Effector memory CD4-positive, alpha-beta T cell (primary cell): ENCODE measurements at regions not wholly inside any gene's neighbourhood (a gene's known extent, or its start where the extent isn't known, plus 50 kb on each side); places are given as distances from the start of the nearest gene placed in this dataset.

Source experiments
- DNase-seq, 3 donors: peaks; one replicate each; pipeline ENCODE4 v3.0.0-alpha.2; 2020
- H3K27ac ChIP-seq: 2 replicates; pipeline ENCODE4 v1.7.0; 2013; ENCODE audit warnings: mild to moderate bottlenecking, low read length, moderate library complexity; ENCODE audit not compliant: insufficient read depth, poor library complexity, severe bottlenecking
- H3K27me3 ChIP-seq: replicated peaks from 2 replicates; pipeline ENCODE4 v1.7.0; 2013; ENCODE audit warnings: mild to moderate bottlenecking, low read length; ENCODE audit not compliant: insufficient read depth, control insufficient read depth, poor library complexity, severe bottlenecking
- H3K36me3 ChIP-seq: 2 replicates; pipeline ENCODE4 v1.7.0; 2013; ENCODE audit warnings: mild to moderate bottlenecking, low read length, moderate library complexity; ENCODE audit not compliant: control insufficient read depth, insufficient read depth
- H3K4me1 ChIP-seq: 2 replicates; pipeline ENCODE4 v1.7.0; 2013; ENCODE audit warnings: low read length, mild to moderate bottlenecking; ENCODE audit not compliant: control insufficient read depth, insufficient read depth, poor library complexity, severe bottlenecking
- H3K4me3 ChIP-seq: 2 replicates; pipeline ENCODE4 v1.7.0; 2013; ENCODE audit warnings: low read length, low read depth, mild to moderate bottlenecking; ENCODE audit not compliant: insufficient read depth, poor library complexity, severe bottlenecking
- H3K9me3 ChIP-seq: 2 replicates; pipeline ENCODE4 v1.7.0; 2013; ENCODE audit warnings: mild to moderate bottlenecking, low read length, moderate library complexity; ENCODE audit not compliant: control insufficient read depth

DNA sequence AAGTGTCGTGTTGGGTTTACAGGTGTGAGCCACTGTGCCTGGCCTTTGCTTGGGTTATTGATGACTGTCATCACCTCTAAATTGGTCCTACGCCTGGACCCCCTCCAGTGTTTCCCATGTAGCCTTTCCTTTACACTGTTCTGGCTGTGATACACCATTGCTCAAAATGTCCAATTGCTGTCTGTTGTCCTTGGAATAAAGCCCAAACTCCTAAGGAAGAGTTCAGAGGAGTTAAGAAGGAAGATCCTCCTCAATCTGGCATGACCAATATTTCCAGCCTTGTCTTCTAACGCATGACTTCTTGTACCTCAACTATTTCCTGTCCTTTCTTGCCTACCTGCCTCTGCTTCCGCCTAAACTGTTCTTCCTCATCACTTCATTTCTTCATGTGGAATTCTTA is 113.1 kb downstream of the POLR2M start:
- no peak for DNase-seq
- H3K9me3 ChIP-seq, result no peaks in the 10 kb centered on the region
- no peak overlapping the region for H3K4me3 ChIP-seq
- no peaks in the 10 kb centered on the region for H3K4me1 ChIP-seq
- no peak overlapping the region for H3K27ac ChIP-seq
- no peaks in the 10 kb centered on the region for H3K36me3 ChIP-seq
- no peaks in the 10 kb centered on the region for H3K27me3 ChIP-seq

DNA sequence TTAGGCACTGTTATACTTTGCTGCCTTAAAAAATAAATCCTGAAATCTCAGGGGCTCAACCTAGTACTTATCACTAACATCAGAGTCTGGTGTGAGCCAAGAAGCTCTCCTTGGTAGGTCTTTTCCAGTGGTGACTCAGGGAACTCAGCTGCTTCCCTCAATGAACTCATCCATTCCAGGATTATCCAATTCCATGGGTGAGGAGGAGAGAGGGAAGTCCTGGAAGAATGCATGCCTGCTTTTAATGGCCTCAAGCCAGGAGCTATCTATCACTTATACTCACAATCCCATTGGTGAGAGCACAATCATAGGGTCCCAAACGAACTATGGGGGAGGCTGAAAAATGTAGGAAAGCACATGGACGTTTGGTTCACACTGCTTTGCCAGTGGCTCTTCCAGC is 113.6 kb downstream of the POLR2M start:
- Histone ChIP-seq H3K4me3 (no peak overlapping the region), H3K4me1 (no peaks in the 10 kb centered on the region), H3K27me3 (no peaks in the 10 kb centered on the region), H3K27ac (no peak overlapping the region), H3K9me3 (no peaks in the 10 kb centered on the region), H3K36me3 (no peaks in the 10 kb centered on the region)
- DNase-seq, result no peak

DNA sequence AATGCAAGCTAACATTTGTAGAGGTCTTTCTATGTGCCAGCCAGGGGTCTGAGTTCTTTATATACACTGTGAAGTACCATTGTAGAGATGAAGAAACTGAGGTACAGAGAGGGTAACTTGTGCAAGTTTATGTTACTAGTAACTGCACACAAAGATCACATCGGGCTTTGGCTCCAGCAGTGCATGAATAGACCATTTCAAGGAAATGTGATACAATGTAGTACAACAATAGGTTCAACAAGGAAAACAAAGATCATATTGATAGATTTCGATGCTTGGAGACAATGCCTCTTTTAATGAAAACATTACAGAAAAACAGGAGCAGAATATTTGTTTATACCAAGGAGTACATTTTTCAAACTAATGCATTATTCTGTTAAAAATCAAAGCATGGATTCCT is 115.3 kb downstream of the POLR2M start:
- Histone ChIP-seq H3K4me3 (no peak overlapping the region), H3K27ac (no peak overlapping the region), H3K27me3 (no peaks in the 10 kb centered on the region), H3K36me3 (no peaks in the 10 kb centered on the region), H3K4me1 (no peaks in the 10 kb centered on the region), H3K9me3 (no peaks in the 10 kb centered on the region)
- DNase-seq, result no peak

DNA sequence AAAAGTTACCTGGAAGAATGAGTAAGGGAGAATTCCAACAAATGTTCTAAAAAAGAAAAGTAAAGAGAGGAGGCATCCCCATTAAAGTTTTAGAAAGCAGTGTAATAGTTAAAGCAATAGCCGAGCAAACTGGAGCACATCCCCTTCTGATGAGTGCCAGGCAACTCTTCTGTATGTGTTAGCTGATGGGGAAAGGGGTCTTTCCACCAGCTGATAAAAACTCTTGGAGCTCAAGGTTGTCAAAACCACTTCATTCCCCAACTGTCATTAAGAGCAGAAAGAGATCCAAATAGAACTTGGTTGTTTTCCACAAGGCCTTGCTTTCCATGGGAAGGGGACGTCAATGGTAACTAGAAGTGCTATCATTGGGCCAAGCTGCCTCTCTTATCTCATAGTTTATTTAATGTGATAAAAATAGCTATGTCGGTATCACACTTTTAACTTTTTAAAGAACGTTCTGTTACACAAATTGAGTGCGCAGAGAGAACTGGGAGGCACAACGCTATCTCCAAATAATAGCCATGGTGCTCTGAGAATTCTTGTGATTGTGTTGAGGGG is 116.9 kb downstream of the POLR2M start:
- Histone ChIP-seq H3K9me3 (no peaks in the 10 kb centered on the region), H3K4me3 (no peak overlapping the region), H3K27me3 (no peaks in the 10 kb centered on the region), H3K4me1 (no peaks in the 10 kb centered on the region), H3K36me3 (no peaks in the 10 kb centered on the region), H3K27ac (no peak overlapping the region)
- no peak for DNase-seq

DNA sequence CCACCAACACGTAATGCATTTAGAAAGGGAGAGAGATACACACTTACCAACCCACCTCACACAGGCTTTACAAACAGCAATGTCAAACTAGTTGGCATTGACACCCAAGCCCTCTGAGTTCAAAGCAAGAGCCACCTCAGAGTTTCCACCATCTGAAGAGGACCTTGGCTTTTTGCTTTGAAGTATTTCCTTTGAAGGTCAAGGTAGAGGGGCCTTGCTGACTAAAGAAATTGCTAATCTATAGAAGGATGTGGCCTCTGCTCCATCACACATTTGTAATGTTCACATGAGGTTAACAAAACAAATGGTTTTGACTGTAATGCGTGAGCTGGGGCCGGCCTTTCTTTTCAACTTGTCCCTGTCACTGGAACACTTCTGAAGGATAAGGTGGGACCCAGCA is 117.7 kb downstream of the POLR2M start:
- no peak for DNase-seq
- Histone ChIP-seq H3K36me3 (no peaks in the 10 kb centered on the region), H3K4me1 (no peaks in the 10 kb centered on the region), H3K27ac (no peak overlapping the region), H3K4me3 (no peak overlapping the region), H3K9me3 (no peaks in the 10 kb centered on the region), H3K27me3 (peaks cover under 1% of the 10 kb centered on the region)

DNA sequence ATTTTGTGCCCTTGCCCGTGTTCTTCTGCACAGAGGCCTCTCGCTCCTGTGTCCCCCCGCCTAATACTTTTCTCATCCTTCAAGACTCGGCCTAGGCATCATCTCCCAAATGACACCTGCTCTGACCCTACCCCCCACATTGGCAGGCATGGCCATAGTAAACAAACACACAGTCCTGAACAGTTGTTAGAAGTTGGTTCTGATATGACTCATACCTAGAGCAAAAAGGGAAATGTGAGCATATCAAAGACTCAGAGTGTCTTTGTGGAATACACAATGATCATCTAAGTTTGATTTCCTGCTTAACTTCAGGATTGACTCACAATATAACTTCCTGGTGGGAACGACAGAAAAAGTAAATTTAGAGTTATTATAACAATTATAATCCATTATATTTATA is 120.5 kb downstream of the POLR2M start:
- Histone ChIP-seq H3K4me1 (no peaks in the 10 kb centered on the region), H3K9me3 (no peaks in the 10 kb centered on the region)
- no peak for DNase-seq

DNA sequence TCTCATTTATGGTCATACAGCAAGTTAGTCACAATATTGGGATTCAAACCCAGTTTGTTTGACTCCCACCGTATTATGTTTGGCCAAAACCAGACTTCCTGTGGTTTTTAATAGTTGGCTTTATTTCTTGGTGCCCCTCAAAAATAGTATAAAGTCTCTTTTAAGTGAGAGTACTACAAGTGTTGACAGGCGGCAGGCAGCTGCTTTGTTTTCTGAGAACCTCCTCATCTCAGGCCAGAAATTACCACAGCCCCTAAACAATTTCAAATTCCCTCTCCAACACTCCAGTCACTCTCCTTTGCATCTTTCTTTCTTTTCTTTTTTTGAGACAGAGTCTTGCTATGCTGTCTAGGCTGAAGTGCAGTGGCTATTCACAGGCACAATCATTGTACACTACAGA is 121.5 kb downstream of the POLR2M start:
- no peaks in the 10 kb centered on the region for H3K4me1 ChIP-seq
- H3K27me3 ChIP-seq, result peaks cover 6% of the 10 kb centered on the region
- H3K27ac ChIP-seq, result no peak overlapping the region
- DNase-seq, result no peak
- no peaks in the 10 kb centered on the region for H3K36me3 ChIP-seq
- no peak overlapping the region for H3K4me3 ChIP-seq
- no peaks in the 10 kb centered on the region for H3K9me3 ChIP-seq

More for the DNA sequence above, 120.5 kb downstream of the POLR2M start:
- no peaks in the 10 kb centered on the region for H3K36me3 ChIP-seq
- H3K27me3 ChIP-seq, result peaks cover 6% of the 10 kb centered on the region
- no peak overlapping the region for H3K27ac ChIP-seq
- no peak overlapping the region for H3K4me3 ChIP-seq

DNA sequence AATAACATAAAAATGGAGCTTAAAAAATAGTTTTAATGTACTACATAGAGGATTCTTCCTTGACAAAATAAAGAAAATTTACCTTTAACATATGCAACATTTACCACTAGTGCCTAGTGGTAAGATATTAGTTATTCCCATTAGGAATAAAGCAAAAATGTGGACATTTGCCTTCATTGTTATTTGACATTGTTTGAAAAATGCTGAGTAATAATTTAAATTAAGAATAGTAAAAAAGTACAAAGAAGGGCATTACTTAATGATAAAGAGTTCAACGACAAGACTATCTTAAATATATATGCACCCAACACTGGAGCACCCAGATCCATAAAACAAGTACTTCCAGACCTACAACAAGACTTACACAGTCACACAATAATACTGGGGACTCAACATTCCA is 125.7 kb downstream of the POLR2M start:
- no peak overlapping the region for H3K27ac ChIP-seq
- no peaks in the 10 kb centered on the region for H3K9me3 ChIP-seq
- no peak for DNase-seq
- H3K36me3 ChIP-seq, result no peaks in the 10 kb centered on the region
- H3K4me3 ChIP-seq, result no peak overlapping the region
- no peaks in the 10 kb centered on the region for H3K4me1 ChIP-seq
- peaks cover 6% of the 10 kb centered on the region for H3K27me3 ChIP-seq

DNA sequence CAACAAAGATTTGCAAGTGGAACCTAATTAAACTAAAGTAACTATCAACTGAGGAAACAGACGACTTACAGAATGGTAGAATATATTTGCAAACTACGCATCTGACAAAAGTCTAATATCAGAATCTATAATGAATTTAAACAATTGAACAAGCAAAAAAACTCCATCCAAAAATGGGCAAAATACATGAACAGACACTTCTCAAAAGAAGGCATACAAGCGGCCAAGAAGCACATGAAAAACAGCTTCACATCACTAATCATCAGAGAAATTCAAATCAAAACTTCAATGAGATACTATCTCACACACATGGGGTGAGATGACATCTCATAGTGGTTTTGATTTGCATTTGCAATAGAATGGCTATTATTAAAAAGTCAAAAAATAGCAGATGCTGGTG is 128.6 kb downstream of the POLR2M start:
- Histone ChIP-seq H3K36me3 (no peaks in the 10 kb centered on the region), H3K27ac (no peak overlapping the region), H3K4me1 (no peaks in the 10 kb centered on the region), H3K27me3 (no peaks in the 10 kb centered on the region), H3K4me3 (no peak overlapping the region), H3K9me3 (no peaks in the 10 kb centered on the region)
- DNase-seq, result no peak

DNA sequence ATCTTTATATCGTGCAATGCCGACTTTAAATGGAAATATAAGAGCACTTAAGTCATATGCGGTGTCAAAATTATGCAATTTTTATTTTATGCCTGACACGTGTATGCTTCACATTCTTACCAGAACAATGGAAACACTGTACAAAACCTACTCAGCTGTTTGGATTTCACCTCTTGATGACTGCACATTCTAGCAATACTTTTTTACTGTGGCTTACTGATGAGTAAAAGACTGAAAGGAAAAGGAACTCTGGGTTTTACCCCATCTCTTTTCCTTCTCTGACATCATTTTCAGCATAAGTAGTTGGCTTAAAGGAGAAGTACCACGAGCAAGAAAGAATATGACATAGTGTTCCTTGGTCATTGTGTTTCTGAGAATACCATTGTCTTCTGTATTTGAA is 142.8 kb downstream of the POLR2M start:
- Histone ChIP-seq H3K27me3 (no peaks in the 10 kb centered on the region), H3K4me1 (no peaks in the 10 kb centered on the region), H3K27ac (no peak overlapping the region), H3K9me3 (no peaks in the 10 kb centered on the region), H3K36me3 (no peaks in the 10 kb centered on the region), H3K4me3 (no peak overlapping the region)
- DNase-seq, result no peak

DNA sequence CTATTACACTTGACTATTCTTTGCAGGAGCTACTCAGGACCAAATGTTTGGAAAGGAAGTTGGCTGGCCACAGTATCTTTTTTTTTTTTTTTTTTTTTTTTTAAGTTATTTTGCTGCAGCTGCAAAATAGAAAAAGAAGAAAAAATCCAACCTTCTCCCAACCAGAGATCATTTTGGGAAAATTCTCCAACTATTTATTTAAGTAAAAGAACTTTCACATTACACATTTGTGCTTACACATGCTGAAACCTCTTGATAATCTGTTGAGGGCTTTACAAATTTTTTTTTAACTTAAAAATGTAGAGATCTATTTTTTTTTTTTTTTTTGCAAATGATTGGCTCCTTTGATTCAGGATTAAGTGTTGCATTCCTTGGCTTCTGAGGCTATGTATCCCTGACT is 148.0 kb downstream of the POLR2M start:
- DNase-seq, result no peak
- no peak overlapping the region for H3K27ac ChIP-seq
- no peak overlapping the region for H3K4me3 ChIP-seq

More for the DNA sequence above, 148.0 kb downstream of the POLR2M start:
- Histone ChIP-seq H3K9me3 (no peaks in the 10 kb centered on the region), H3K4me1 (no peaks in the 10 kb centered on the region), H3K27me3 (no peaks in the 10 kb centered on the region), H3K36me3 (no peaks in the 10 kb centered on the region)
